Neural cell (in vitro differentiated cells): ENCODE measurements at regions not wholly inside any gene's neighbourhood (a gene's known extent, or its start where the extent isn't known, plus 50 kb on each side); places are given as distances from the start of the nearest gene placed in this dataset.

Experiments used
- EP300 ChIP-seq: fragments of 450-650 bp; conservative IDR thresholded peaks from 2 replicates; pipeline ENCODE4 v1.6.1; 2014; ENCODE audit warnings: antibody characterized with exemption, mild to moderate bottlenecking, moderate library complexity; ENCODE audit not compliant: poor library complexity, severe bottlenecking
- EZH2 ChIP-seq: fragments of 200-600, 300-800 bp; shearing (Covaris generic), sonication (generic); IDR thresholded peaks from 2 replicates; pipeline ENCODE4 v1.6.1; 2014; ENCODE audit warnings: antibody characterized with exemption, low read length, borderline replicate concordance, mild to moderate bottlenecking; ENCODE audit not compliant: insufficient read depth, poor library complexity, severe bottlenecking
- POLR2AphosphoS5 ChIP-seq: IDR thresholded peaks from 2 replicates; pipeline ENCODE4 v1.6.1; 2012
- TAF1 ChIP-seq: IDR thresholded peaks from 2 replicates; pipeline ENCODE4 v1.6.1; 2012; ENCODE audit warnings: low read depth
- TF ChIP-seq, protein P1 (sequence below): fragments of 450-650 bp; IDR thresholded peaks from 2 replicates; pipeline ENCODE4 v1.5.1; 2014; ENCODE audit warnings: antibody characterized with exemption, mild to moderate bottlenecking, moderate library complexity; ENCODE audit not compliant: poor library complexity, severe bottlenecking

DNA sequence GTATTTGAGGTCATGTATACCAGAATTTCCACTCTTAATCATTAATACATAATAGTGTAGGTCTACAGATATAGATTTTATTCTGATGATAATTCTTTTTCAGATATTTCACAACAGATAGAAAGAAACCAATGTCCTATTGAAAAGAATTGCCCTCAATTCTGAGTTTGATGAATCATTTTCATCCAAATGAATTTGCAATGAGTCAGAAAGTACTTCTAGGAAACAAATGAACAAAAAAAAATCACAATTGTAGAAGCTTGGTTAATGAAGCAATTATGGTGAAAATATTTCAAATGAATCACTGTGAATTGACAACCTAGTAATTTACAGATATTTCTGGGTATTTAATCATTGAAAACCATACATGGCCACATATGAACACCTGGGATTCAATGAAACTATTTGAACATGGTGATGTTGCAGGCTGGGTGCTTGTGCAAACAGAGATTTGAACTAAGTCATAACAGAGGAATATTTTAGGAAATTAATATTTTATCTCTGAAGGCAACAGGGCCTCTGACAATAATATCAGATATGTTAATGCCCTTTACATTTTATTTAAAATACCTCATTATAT is 360.9 kb downstream of the SLITRK5 start:
- TF ChIP-seq, protein P1, sequence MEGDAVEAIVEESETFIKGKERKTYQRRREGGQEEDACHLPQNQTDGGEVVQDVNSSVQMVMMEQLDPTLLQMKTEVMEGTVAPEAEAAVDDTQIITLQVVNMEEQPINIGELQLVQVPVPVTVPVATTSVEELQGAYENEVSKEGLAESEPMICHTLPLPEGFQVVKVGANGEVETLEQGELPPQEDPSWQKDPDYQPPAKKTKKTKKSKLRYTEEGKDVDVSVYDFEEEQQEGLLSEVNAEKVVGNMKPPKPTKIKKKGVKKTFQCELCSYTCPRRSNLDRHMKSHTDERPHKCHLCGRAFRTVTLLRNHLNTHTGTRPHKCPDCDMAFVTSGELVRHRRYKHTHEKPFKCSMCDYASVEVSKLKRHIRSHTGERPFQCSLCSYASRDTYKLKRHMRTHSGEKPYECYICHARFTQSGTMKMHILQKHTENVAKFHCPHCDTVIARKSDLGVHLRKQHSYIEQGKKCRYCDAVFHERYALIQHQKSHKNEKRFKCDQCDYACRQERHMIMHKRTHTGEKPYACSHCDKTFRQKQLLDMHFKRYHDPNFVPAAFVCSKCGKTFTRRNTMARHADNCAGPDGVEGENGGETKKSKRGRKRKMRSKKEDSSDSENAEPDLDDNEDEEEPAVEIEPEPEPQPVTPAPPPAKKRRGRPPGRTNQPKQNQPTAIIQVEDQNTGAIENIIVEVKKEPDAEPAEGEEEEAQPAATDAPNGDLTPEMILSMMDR: no peak
- TF ChIP-seq TAF1 (no peak), POLR2AphosphoS5 (no peak), EZH2 (no peak), EP300 (no peak)
